HL-60 (cell line): ENCODE measurements at regions not wholly inside any gene's neighbourhood (a gene's known extent, or its start where the extent isn't known, plus 50 kb on each side); places are given as distances from the start of the nearest gene placed in this dataset.

Experiments
- GABPA ChIP-seq: IDR thresholded peaks from 2 replicates; pipeline ENCODE4 v1.6.1; 2012; ENCODE audit warnings: low read depth
- POLR2AphosphoS5 ChIP-seq: IDR thresholded peaks from 2 replicates; pipeline ENCODE4 v1.6.1; 2012; ENCODE audit warnings: low read depth
- SPI1 ChIP-seq: IDR thresholded peaks from 2 replicates; pipeline ENCODE4 v1.6.1; 2012; ENCODE audit warnings: low read depth, mild to moderate bottlenecking, borderline replicate concordance
- TF ChIP-seq, protein P1 (sequence below): IDR thresholded peaks from one replicate; pipeline ENCODE4 v1.5.1; 2011; ENCODE audit warnings: low read length, control low read depth, inconsistent platforms; ENCODE audit not compliant: insufficient read depth
- TF ChIP-seq, protein P2 (sequence below): IDR thresholded peaks from 2 replicates; pipeline ENCODE4 v1.6.1; 2012; ENCODE audit warnings: low read depth; ENCODE audit not compliant: insufficient replicate concordance

DNA sequence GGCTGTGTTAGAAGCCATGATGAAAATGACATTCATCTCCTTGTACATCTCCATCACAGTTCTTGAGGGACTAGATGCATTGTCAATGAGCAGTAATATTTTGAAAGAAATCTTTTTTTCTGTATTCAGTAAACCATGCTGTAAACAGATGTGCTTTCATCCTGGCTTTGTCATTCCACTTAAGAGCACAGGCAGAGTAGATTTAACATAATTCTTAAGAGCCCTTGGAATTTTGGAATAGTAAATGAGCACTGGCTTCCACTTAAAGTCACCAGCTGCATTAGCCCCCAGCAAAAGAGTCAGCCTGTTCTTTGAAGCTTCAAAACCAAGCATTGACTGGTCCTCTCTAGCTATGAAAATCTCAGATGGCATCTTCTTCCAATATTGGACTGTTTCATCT lies 197.8 kb upstream of the HDDC2 start:
- TF ChIP-seq, protein P1, sequence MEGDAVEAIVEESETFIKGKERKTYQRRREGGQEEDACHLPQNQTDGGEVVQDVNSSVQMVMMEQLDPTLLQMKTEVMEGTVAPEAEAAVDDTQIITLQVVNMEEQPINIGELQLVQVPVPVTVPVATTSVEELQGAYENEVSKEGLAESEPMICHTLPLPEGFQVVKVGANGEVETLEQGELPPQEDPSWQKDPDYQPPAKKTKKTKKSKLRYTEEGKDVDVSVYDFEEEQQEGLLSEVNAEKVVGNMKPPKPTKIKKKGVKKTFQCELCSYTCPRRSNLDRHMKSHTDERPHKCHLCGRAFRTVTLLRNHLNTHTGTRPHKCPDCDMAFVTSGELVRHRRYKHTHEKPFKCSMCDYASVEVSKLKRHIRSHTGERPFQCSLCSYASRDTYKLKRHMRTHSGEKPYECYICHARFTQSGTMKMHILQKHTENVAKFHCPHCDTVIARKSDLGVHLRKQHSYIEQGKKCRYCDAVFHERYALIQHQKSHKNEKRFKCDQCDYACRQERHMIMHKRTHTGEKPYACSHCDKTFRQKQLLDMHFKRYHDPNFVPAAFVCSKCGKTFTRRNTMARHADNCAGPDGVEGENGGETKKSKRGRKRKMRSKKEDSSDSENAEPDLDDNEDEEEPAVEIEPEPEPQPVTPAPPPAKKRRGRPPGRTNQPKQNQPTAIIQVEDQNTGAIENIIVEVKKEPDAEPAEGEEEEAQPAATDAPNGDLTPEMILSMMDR: no peak
- TF ChIP-seq, protein P2, sequence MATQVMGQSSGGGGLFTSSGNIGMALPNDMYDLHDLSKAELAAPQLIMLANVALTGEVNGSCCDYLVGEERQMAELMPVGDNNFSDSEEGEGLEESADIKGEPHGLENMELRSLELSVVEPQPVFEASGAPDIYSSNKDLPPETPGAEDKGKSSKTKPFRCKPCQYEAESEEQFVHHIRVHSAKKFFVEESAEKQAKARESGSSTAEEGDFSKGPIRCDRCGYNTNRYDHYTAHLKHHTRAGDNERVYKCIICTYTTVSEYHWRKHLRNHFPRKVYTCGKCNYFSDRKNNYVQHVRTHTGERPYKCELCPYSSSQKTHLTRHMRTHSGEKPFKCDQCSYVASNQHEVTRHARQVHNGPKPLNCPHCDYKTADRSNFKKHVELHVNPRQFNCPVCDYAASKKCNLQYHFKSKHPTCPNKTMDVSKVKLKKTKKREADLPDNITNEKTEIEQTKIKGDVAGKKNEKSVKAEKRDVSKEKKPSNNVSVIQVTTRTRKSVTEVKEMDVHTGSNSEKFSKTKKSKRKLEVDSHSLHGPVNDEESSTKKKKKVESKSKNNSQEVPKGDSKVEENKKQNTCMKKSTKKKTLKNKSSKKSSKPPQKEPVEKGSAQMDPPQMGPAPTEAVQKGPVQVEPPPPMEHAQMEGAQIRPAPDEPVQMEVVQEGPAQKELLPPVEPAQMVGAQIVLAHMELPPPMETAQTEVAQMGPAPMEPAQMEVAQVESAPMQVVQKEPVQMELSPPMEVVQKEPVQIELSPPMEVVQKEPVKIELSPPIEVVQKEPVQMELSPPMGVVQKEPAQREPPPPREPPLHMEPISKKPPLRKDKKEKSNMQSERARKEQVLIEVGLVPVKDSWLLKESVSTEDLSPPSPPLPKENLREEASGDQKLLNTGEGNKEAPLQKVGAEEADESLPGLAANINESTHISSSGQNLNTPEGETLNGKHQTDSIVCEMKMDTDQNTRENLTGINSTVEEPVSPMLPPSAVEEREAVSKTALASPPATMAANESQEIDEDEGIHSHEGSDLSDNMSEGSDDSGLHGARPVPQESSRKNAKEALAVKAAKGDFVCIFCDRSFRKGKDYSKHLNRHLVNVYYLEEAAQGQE: no peak
- TF ChIP-seq GABPA (no peak), POLR2AphosphoS5 (no peak), SPI1 (no peak)
